Psoas muscle (tissue), 7 donors: ENCODE measurements at regions not wholly inside any gene's neighbourhood (a gene's known extent, or its start where the extent isn't known, plus 50 kb on each side); places are given as distances from the start of the nearest gene placed in this dataset.
"Not testable (repeated sequence)": the region's sequence is repeated elsewhere in the genome, so short reads cannot be mapped to it uniquely, and the experiment has no call there.

ENCODE experiments used
- ATAC-seq, 4 donors: fragments of 200-7000 bp; cut with Tn5 transposase; one replicate each; pipeline ENCODE4 v1.9.1; 2020; ENCODE audit warnings: moderate library complexity in 3 of 4, mild to moderate bottlenecking in 2 of 4
- DNase-seq, 2 donors: peaks; one replicate each; pipeline ENCODE4 v3.0.0-alpha.2; 2020
- H3K27ac ChIP-seq: fragments of 200-600 bp; one replicate; pipeline ENCODE4 v1.8.0; 2022
- H3K27me3 ChIP-seq, 3 donors: fragments of 200-600 bp in 1 of 3; one replicate each; pipeline versions ENCODE4 v1.6.1 to v1.8.0; 2013 to 2022; ENCODE audit warnings: low read length in 2 of 3, mild to moderate bottlenecking in 2 of 3, moderate library complexity in 1 of 3; ENCODE audit not compliant: insufficient read depth in 3 of 3
- H3K36me3 ChIP-seq, 2 donors: fragments of 200-600 bp in 1 of 2; one replicate each; pipeline versions ENCODE4 v1.6.1 to v1.8.0; 2013 to 2022; ENCODE audit warnings: low read depth in 1 of 2, mild to moderate bottlenecking in 1 of 2, moderate library complexity in 1 of 2; ENCODE audit not compliant: insufficient read depth in 1 of 2
- H3K4me1 ChIP-seq: fragments of 200-600 bp; one replicate; pipeline ENCODE4 v1.8.0; 2022
- H3K4me3 ChIP-seq: fragments of 200-600 bp; one replicate; pipeline ENCODE4 v1.8.0; 2022; ENCODE audit warnings: mild to moderate bottlenecking
- H3K9me3 ChIP-seq: fragments of 200-600 bp; one replicate; pipeline ENCODE4 v1.8.0; 2022
- CTCF ChIP-seq: fragments of 200-600 bp; IDR thresholded peaks from one replicate; pipeline ENCODE4 v1.8.0; 2022; ENCODE audit warnings: antibody characterized with exemption
- WGBS, 3 donors: extraction: QIAGEN DNeasy Blood & Tissue Kit; methylation state at CpG; one replicate each; pipeline versions ENCODE4 v1.1.6 to v1.1.7; 2013; 5-methylcytosine and 5-hydroxymethylcytosine counted together
- intact Hi-C, 2 donors: fragments of 100-400 bp; cut with DNase I; formaldehyde crosslinking; loops; one replicate each; pipeline versions ENCODE4 v1.11.0 to v1.14.2; 2022
- donor health status: healthy with polysubstance abuse.
- donor health status: DM: no; HTN: no; CAD: no; lungs with moderate emphysema.
- donor health status: Bipolar disorder and iron deficiency.
- donor health status: healthy.
- donor health status: DM: yes; HTN: yes; CAD: no.
- donor health status: DM: no; HTN: no; CAD: no.
- donor health status: DM: yes; HTN: yes; CAD: no.

DNA sequence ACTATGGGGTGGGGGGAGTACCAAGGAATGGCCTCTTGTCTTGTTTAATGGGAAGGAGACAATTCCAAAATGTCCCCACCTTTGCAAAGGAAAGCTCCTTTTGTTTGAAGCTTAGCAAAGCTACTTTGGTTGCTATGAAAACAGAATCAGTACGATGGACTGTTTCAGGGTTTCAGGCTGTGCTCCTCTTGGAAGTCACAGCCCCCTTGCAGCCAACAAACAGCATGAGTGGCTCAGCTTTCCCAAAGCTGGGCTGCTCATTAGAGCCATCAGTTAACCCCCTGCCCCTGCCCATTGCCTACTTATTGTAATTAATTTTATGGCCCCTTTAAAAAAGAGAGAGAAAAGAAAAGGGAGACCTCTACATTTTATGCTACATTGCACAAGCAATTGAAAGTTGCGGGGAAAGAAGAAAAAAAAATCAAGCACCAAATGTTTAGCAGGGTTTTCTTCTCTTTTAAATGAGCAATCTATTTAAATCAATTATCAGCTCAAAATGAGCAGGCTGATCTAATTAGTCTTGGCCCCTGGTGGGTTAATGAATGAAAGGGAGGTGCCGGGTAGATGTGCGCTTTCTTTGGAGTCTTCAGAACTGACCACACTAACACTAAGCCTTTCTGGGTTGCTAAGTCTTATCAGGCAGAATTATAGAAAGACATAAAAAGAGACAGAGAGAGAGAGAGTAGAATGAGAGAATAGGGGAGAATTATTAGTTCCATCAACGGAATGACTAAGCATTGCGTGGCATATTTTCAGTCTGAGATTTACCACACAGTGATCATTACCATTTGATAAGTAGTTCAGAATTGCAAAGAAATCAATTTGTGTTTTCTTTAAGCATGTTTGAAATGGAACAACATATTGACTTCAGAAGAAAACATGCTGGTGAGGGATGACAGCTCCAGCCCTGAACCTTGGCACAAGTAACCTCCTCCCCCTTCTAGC is 284.9 kb downstream of the INSIG2 start:
- Histone ChIP-seq H3K27ac (no peak overlapping the region), H3K4me1 (no peaks in the 10 kb centered on the region), H3K9me3 (no peaks in the 10 kb centered on the region), H3K4me3 (no peak overlapping the region), H3K36me3 (no peaks in the 10 kb centered on the region), H3K27me3 (no peaks in the 10 kb centered on the region)
- DNase-seq (no peak), ATAC-seq (no peak)
- intact Hi-C loops = no loop called here
- WGBS, 3 donors = 70 to 79% (median 74%) methylated on average over 6 of the region's 6 CpGs
- TF ChIP-seq CTCF = no peak

- Histone ChIP-seq H3K27me3 (no peaks in the 10 kb centered on the region), H3K27ac (no peak overlapping the region), H3K36me3 (no peaks in the 10 kb centered on the region), H3K9me3 (no peaks in the 10 kb centered on the region), H3K4me3 (no peak overlapping the region), H3K4me1 (no peaks in the 10 kb centered on the region)
- ATAC-seq = no peak
- WGBS, 3 donors = 17 to 28% (median 24%) methylated on average over 6 of the region's 6 CpGs
- TF ChIP-seq CTCF = no peak
- DNase-seq = no peak
- intact Hi-C loops = no loop called here
Measured at GRCh38 chr2:118371515-118371914, 283.2 kb downstream of the INSIG2 start.

GRCh38 chr2:118369521-118369920 is 281.2 kb downstream of the INSIG2 start:
- H3K27me3 ChIP-seq, DNase-seq, H3K4me3 ChIP-seq, H3K27ac ChIP-seq, H3K4me1 ChIP-seq, intact Hi-C loops, H3K9me3 ChIP-seq, ATAC-seq, H3K36me3 ChIP-seq: not testable (repeated sequence)
- 63 to 76% (median 71%) methylated on average over 7 of the region's 7 CpGs for WGBS, 3 donors

DNA sequence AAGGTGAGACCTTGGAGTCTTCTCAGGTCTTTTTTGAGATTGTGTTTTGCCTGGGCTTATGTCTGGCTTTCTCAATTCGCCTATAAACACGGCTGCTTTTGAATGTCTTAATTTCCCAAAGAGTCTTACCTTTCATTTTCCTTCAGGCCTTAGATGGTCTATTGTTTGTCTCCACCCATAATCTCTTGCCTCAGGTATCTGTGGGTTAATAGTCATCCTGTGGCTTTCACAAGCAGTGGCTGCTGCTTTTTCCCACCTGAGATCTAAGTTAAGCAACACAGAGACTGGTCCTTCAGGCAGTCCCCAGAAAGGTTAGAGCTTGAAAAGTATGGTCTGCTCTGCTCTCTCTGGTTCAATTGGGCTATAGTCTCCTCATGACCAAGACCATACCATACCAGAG is 275.3 kb downstream of the INSIG2 start:
- intact Hi-C loops = no loop called here
- Histone ChIP-seq H3K9me3 (no peaks in the 10 kb centered on the region), H3K27me3 (no peaks in the 10 kb centered on the region), H3K4me1 (no peaks in the 10 kb centered on the region), H3K27ac (no peak overlapping the region), H3K4me3 (no peak overlapping the region), H3K36me3 (no peaks in the 10 kb centered on the region)
- no peak for DNase-seq
- no peak for ATAC-seq
- 80 to 84% (median 82%) methylated on average over 2 of the region's 2 CpGs for WGBS, 3 donors
- no peak for TF ChIP-seq CTCF

DNA sequence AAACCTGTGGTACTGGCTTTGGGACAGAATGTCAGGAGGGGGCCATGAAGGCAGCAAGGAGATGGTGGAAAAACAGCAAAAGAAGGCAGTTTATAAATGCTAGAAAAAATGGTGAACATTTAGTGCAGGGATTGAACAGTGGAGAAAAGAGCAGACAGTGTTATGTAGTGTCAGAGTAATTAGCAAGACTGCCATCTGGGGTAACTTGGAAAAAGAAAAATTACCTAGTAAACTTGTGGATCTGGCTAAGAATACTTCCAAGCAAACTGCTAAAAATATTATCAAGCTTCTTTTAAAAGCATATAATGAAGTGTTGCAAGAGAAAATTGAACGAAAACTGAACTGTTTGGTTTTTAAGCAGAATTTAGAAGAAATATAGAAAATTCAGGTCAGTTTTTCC is 267.8 kb downstream of the INSIG2 start:
- Histone ChIP-seq H3K36me3 (no peaks in the 10 kb centered on the region), H3K27me3 (no peaks in the 10 kb centered on the region), H3K4me3 (no peak overlapping the region), H3K9me3 (peaks cover 6% of the 10 kb centered on the region), H3K27ac (no peak overlapping the region), H3K4me1 (no peaks in the 10 kb centered on the region)
- DNase-seq (no peak), ATAC-seq (no peak)
- TF ChIP-seq CTCF = no peak
- intact Hi-C loops = no loop called here
- 77 to 83% (median 81%) methylated on average over 1 of the region's 1 CpG for WGBS, 3 donors
